ENCODE measurements at regions not wholly inside any gene's neighbourhood (a gene's known extent, or its start where the extent isn't known, plus 50 kb on each side); places are given as distances from the start of the nearest gene placed in this dataset.
"Not testable (repeated sequence)": the region's sequence is repeated elsewhere in the genome, so short reads cannot be mapped to it uniquely, and the experiment has no call there.

DNA sequence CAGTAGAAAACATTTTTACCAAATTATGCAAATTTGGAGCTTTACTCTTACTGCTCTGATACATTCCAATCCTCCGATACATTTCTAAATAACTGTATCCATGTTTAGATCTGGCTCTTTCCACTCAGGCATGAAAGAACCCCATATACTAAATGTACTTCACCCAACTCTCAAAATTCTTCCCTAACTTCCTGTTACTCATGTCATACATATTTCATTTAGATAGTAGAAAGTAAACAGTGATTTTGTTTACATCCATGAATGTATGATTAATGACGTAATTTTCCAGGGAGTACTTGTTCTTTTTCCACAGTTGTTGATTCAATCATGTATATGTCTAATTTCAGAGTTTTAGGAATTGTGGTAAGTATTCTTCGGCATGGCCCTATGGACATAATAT, 1426.5 kb upstream of the C9orf72 start:
- DNase-seq (ENCODE audit: low read depth), result no peak

DNA sequence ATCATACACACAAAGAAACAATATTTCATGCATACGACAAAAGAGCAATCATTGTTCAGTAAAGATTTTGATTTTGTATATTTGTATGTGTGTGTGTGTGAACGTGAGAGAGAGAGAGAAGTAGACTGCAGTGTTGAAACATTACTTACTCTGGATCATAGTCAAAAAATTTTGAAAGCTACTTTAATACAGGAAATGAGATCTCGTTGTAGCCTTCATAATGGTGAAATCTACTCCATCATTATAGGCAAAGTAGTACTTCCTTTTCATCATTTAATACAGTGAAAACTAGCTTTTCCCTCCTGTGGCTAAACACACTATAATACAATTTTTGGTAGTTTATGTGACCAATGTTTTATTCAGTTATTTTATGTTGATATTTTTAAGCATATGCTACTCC, 1427.7 kb upstream of the C9orf72 start:
- DNase-seq (ENCODE audit: low read depth), result no peak

DNA sequence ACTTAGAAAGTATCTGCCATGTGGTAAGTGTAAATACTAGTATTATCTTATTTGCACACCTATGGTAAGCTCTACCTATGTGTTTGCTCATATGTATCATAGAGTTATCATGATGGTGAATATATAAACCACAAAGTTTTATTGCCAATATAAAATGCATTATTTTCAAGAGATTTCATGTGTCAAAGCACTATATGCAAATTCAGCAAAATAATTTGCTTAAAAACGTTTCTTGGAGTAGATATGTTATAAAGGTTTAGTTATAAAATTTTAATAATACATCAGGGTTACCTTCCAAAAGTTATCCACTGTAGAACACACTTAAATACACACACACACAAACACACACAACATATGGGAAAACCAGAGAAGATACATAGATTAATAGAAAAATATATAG, 1431.7 kb upstream of the C9orf72 start:
- no peak for DNase-seq (ENCODE audit: low read depth)

DNA sequence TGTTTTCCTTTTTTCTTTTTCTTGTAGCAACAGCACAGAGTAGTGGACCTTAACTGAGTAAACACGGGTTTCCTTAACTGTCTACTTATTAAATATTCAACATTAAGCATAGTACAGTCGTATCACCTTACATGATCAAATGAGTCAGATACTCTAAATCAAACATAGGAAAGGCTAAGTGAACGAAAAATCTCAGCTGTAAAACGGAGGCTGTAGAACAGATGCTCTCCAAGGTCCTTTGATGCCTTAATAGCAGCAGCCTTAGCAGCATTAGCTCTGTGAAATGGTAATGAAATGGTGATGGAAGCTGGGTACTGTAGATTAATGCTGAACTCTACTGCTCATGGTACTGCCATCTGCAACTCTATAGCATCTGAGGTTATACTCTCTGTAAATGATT, 1433.3 kb upstream of the C9orf72 start:
- DNase-seq (ENCODE audit: low read depth), result no peak

- DNase-seq (ENCODE audit: low read depth), result no peak
These were observed 1439.6 kb upstream of the C9orf72 start for GRCh38 chr9:29012911-29013310.

GRCh38 chr9:29021632-29022031, 1448.4 kb upstream of the C9orf72 start:
- DNase-seq (ENCODE audit: low read depth), result no peak

DNA sequence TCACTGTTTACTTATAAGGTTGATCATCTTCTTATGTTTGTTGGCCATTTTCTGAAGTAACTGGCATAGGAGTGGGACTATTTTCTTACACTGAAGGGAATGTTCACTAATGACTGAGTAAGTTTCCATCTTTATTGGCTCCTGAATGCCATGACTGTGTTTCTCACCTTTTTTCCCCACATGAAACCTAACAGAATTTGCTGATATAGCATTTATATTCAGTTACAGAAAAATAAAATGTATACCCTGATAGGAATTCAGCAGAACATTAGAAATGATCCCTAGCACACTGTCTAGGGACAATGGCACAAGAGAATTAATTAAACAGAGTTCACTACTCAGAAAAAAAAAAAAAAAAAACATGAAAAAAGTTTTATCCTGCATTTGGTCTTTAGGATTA, 1465.1 kb upstream of the C9orf72 start:
- DNase-seq (ENCODE audit: low read depth), result no peak

DNA sequence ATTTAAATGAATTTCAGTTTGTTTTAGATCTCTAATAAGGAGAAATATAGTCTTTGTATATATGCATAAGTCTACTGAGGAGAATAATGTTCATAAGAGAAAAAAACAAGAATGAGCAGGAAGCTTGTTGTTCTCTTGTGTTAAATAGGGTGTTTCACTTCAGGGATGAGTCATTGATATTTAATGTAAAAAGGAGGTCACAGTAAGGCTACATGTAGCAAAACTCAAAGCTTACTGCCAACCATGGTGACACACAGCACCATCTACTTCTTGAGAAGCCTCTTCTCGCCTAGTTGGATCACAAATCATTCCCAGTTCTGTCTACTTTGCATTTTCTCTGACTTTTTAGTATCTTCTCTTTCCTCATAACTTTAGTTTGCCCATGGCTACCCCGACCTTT, 1466.0 kb upstream of the C9orf72 start:
- no peak for DNase-seq (ENCODE audit: low read depth)

- no peak for DNase-seq (ENCODE audit: low read depth)
These were observed 1469.8 kb upstream of the C9orf72 start for GRCh38 chr9:29043072-29043471.

GRCh38 chr9:29044959-29045358, 1471.7 kb upstream of the C9orf72 start:
- no peak for DNase-seq (ENCODE audit: low read depth)

DNA sequence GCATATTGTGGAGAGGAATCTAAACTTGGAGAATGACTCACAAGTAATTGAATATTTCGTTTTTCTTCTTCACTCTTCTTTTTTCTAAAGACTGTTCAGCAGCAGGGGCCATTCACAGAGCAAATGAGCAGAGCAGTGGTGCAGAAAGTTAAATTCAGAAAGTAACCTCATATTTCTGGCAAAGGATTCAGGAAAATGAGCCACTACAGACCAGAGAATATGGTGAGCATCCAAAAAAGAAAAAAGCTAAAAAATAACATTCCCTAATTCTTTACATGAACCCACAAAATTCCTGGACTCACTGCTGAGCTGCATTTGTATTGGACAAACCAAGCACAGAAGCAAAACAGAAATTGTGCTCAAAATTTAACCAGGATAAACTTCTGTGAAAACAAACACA, 1486.8 kb upstream of the C9orf72 start:
- DNase-seq (ENCODE audit: low read depth), result no peak

DNA sequence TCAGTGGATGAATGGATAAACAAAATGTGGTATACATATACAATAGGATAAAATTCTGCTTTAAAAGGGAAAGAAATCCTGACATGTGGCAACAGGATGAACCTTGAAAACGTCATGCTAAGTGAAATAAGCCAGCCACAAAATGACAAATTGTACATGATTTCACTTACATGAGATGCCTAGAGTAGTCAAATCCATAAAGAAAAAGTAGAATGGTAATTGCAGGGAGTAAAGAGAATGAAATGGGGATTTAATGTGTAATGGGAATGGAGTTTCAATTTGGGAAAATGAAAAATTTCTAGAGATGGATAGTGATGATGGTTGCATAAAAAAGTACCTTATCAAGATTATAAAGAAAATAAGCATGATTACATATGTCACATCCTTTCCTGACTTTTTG, 1489.2 kb upstream of the C9orf72 start:
- DNase-seq (ENCODE audit: low read depth), result no peak

- no peak for DNase-seq (ENCODE audit: low read depth)
These were observed 1489.8 kb upstream of the C9orf72 start for GRCh38 chr9:29063031-29063430.

DNA sequence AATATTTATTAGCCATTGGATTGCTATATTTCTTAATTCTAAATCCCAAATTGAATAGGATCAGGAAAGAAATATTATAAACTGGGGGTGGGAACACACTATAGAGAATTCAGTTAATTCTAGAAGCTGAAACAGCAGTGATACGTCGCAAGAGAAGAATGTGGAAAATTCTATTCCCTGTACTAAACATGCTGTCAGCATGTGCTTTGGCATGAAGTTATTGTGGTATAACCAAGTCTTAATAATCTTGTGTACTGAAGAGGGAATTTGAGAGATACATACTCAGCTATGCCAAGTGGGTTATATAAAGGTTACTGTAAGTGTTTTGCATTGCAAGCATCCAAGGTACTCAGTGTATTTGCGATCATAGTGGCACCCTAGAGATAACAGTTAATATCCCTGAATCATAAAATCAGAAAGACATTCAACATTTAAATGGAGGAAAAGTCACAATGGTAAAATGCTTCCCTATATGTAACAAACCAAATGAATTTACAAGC, 1492.9 kb upstream of the C9orf72 start:
- DNase-seq (ENCODE audit: low read depth), result no peak

- DNase-seq (ENCODE audit: low read depth), result no peak
These were observed 1495.2 kb upstream of the C9orf72 start for GRCh38 chr9:29068461-29068860.

GRCh38 chr9:29069376-29069775, 1496.1 kb upstream of the C9orf72 start:
- no peak for DNase-seq (ENCODE audit: low read depth)

DNA sequence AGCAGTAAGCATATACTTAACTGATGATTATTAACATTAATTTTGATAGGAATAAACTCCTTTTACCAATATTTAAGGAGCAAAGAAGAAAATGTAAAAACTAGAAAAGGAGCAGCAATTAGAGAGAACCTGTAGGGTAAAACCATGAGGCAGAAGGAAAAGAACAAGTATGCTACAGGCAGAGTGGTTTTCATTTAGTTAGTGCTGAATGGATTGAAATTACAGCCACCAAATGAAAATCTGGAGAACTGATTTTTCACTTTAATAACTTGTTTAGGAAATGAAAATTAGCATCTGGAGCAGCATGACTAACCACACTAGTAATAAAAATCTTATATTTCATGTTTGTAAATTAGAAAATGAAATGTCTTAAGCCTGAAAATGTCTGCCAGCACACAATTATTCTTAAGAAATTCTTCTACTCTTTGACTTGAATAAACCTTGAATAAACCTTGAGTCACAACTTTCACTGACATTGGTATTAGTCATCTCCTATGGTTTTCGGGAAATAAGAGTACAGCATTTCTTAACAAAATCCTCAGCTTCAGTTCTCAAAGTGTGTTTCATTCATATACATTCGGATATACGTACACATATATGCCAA, 1504.9 kb upstream of the C9orf72 start:
- no peak for DNase-seq (ENCODE audit: low read depth)

- DNase-seq (ENCODE audit: low read depth), result no peak
These were observed 1527.5 kb upstream of the C9orf72 start for GRCh38 chr9:29100762-29101161.

DNA sequence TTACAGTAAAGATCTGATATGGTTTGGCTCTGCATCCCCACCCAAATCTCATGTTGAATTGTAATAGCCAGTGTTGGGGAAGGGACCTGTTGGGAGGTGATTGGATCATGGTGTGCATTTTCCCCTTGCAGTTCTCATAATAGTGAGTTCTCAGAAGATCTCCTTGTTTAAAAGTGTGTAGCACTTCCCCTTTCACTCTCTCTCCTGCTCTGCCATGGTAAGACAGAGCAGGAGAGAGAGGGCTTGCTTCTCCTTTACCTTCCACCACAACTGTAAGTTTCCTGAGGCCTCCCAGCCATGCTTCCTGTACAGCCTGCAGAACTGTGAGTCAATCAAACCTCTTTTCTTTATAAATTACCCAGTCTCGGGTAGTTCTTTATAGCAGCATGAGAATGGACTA, 1530.9 kb upstream of the C9orf72 start:
- not testable (repeated sequence) for DNase-seq (ENCODE audit: low read depth)

GRCh38 chr9:29118555-29118954, 1545.3 kb upstream of the C9orf72 start:
- no peak for DNase-seq (ENCODE audit: low read depth)

DNA sequence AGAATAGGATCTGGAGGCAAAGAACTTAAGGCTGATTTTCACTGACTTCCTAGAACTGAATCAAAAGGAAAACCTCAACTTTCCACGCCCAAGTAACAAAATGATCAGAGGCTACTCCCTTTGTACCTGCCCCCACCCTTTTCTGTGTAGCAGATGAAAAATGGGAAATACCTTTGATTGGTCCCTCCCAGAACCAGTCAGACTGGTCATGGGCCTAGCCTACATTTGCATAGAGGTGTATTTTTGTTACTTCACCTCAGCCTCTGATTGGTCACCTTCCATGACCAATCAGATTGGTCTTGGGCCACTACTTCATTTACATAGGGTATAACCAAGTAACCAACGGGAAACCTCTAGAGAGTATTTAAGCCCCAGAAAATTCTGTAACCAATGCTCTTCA, 1553.5 kb upstream of the C9orf72 start:
- DNase-seq (ENCODE audit: low read depth), result no peak

DNA sequence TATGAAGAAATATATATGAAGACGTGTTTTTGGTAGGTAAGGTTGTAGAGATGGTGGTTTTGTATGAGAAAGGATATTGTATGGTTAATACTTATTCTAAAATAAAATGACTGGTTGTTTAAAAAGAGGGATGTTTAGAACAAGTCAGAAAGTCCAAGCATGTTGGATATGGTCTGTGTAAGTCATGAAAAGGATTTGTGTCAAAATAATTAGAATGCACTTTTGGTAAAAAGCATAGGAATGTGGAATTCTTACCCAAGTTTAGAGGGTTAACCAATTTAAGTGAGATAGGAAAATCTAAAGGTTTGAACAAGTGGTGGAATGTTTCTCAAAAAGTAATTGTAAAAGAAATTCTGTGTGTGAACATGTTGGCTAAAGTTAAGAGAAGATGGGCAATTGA, 1556.5 kb upstream of the C9orf72 start:
- no peak for DNase-seq (ENCODE audit: low read depth)

- no peak for DNase-seq (ENCODE audit: low read depth)
These were observed 1571.2 kb upstream of the C9orf72 start for GRCh38 chr9:29144476-29144875.

DNA sequence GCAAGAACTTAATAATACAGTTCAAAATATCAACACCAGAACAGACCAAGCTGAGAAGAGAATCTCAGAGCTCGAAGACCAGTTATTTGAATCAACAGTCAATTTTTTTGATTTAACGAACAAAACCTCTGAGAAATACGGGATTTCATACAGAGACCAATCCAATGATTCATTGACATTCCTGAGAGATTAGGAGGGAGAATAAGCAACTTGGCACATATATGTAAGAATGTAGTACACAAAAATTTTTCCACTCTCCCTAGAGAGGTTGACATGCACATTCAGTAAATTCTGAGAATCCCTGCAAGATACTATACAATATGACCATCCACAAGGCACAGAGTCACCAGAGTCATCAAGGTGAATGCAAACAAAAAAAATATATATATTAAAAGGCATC, 1577.3 kb upstream of the C9orf72 start:
- DNase-seq (ENCODE audit: low read depth), result no peak
